ENCODE measurements at regions not wholly inside any gene's neighbourhood (a gene's known extent, or its start where the extent isn't known, plus 50 kb on each side); places are given as distances from the start of the nearest gene placed in this dataset.
"Not testable (repeated sequence)": the region's sequence is repeated elsewhere in the genome, so short reads cannot be mapped to it uniquely, and the experiment has no call there.

GRCh38 chr9:26116085-26116484 is 437.8 kb upstream of the TUSC1 start:
- not testable (repeated sequence) for H2AFZ ChIP-seq (ENCODE audit: low read length, unreplicated experiment); H3K27me3 ChIP-seq (ENCODE audit: insufficient read depth, low read length); H3K36me3 ChIP-seq (ENCODE audit: insufficient read depth, low read length); H3K4me1 ChIP-seq (ENCODE audit: control insufficient read depth, insufficient read depth, low read length, unreplicated experiment); H3K4me3 ChIP-seq (ENCODE audit: low read depth, low read length); H3K79me2 ChIP-seq (ENCODE audit: control insufficient read depth, insufficient read depth, low read length, unreplicated experiment); H3K27ac ChIP-seq (ENCODE audit: low read depth, low read length)

DNA sequence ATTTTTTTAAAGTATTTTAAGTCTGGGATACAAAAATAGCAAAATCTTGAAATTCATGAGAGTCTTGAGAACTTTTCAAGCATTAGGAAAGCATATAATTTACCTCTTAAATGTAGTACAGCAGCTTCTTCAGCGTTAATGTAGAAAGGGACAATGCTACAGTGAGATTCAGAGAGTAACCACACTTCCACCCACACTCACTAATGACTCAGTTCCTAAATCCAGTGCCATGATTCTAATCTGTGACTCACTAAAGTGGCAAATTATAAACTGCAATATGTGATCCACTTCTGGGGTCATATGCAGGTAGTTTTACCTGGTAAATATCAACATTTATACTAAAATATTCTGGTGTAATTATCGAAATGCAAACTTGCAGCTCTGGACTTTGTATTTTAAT is 434.5 kb upstream of the TUSC1 start:
- Histone ChIP-seq H3K27me3 (ENCODE audit: insufficient read depth, low read length) (no peaks in the 10 kb centered on the region), H3K27ac (ENCODE audit: low read depth, low read length) (no peak overlapping the region), H3K4me1 (ENCODE audit: control insufficient read depth, insufficient read depth, low read length, unreplicated experiment) (no peaks in the 10 kb centered on the region), H3K4me3 (ENCODE audit: low read depth, low read length) (no peak overlapping the region), H3K36me3 (ENCODE audit: insufficient read depth, low read length) (no peaks in the 10 kb centered on the region), H2AFZ (ENCODE audit: low read length, unreplicated experiment) (no peak overlapping the region), H3K79me2 (ENCODE audit: control insufficient read depth, insufficient read depth, low read length, unreplicated experiment) (no peaks in the 10 kb centered on the region)

DNA sequence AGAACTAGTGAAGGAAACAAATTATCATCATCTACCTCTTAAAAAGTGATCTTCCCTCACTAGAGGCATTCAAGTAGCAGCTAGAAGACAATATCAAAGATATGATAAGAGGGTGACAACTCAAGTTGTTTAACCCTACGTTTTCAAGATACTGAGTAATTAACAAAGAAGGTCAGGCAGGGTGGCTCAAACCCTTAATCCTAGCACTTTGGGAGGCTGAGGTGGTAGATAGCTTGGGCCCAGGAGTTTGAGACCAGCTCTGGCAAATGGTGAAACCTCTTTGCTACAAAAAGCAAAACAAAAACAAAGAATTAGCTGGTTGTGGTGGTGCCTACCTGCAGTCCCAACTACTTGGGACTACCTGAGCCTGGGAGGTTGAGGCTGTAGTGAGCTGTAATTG is 408.2 kb upstream of the TUSC1 start:
- Histone ChIP-seq H3K4me1 (ENCODE audit: control insufficient read depth, insufficient read depth, low read length, unreplicated experiment) (no peaks in the 10 kb centered on the region), H3K27me3 (ENCODE audit: insufficient read depth, low read length) (no peaks in the 10 kb centered on the region), H2AFZ (ENCODE audit: low read length, unreplicated experiment) (no peak overlapping the region), H3K27ac (ENCODE audit: low read depth, low read length) (no peak overlapping the region), H3K4me3 (ENCODE audit: low read depth, low read length) (no peak overlapping the region), H3K79me2 (ENCODE audit: control insufficient read depth, insufficient read depth, low read length, unreplicated experiment) (no peaks in the 10 kb centered on the region), H3K36me3 (ENCODE audit: insufficient read depth, low read length) (no peaks in the 10 kb centered on the region)

DNA sequence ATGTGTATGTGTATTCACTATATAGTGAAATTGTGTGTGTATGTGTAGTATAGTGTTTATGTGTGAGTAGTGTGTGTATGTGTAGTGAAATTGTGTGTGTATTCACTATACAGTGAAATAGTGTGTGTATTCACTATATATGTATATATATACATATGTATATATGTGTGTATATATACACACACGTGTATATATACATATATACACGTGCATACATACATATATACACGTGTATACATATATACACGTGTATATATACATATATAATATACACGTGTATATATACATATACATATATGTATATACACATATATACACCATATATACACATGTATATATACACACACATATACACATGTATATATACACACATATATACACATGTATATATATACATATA is 403.6 kb upstream of the TUSC1 start:
- H3K79me2 ChIP-seq (ENCODE audit: control insufficient read depth, insufficient read depth, low read length, unreplicated experiment), result no peaks in the 10 kb centered on the region
- no peak overlapping the region for H3K27ac ChIP-seq (ENCODE audit: low read depth, low read length)
- no peak overlapping the region for H3K4me3 ChIP-seq (ENCODE audit: low read depth, low read length)
- H3K36me3 ChIP-seq (ENCODE audit: insufficient read depth, low read length), result no peaks in the 10 kb centered on the region
- no peaks in the 10 kb centered on the region for H3K4me1 ChIP-seq (ENCODE audit: control insufficient read depth, insufficient read depth, low read length, unreplicated experiment)
- H2AFZ ChIP-seq (ENCODE audit: low read length, unreplicated experiment), result no peak overlapping the region
- H3K27me3 ChIP-seq (ENCODE audit: insufficient read depth, low read length), result no peaks in the 10 kb centered on the region

GRCh38 chr9:26078706-26079105 is 400.5 kb upstream of the TUSC1 start:
- Histone ChIP-seq H3K27me3 (ENCODE audit: insufficient read depth, low read length) (no peaks in the 10 kb centered on the region), H3K4me3 (ENCODE audit: low read depth, low read length) (no peak overlapping the region), H3K79me2 (ENCODE audit: control insufficient read depth, insufficient read depth, low read length, unreplicated experiment) (no peaks in the 10 kb centered on the region), H2AFZ (ENCODE audit: low read length, unreplicated experiment) (no peak overlapping the region), H3K27ac (ENCODE audit: low read depth, low read length) (no peak overlapping the region), H3K4me1 (ENCODE audit: control insufficient read depth, insufficient read depth, low read length, unreplicated experiment) (no peaks in the 10 kb centered on the region), H3K36me3 (ENCODE audit: insufficient read depth, low read length) (no peaks in the 10 kb centered on the region)

DNA sequence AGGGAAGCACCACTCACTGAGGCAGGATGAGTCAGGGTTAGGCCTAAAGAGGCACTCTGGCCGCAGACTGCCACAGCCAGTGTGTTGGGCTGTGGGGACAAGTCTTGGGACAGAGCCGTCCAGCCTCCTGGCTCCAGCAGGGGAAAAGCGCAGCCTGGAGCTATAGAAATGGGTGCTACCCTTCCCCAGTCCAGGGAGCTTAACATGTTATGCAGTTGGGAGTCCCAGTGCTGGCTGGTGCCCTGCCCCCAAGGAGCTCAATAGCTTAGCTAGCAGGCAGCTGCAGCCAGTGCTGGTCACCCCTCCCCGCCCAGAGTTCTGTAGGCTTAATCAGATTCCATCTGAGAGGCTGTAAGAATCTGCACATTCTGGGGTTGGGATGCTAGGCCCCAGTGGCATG is 399.6 kb upstream of the TUSC1 start:
- no peak overlapping the region for H3K27ac ChIP-seq (ENCODE audit: low read depth, low read length)
- H2AFZ ChIP-seq (ENCODE audit: low read length, unreplicated experiment), result no peak overlapping the region

GRCh38 chr9:26067608-26068007 is 389.4 kb upstream of the TUSC1 start:
- Histone ChIP-seq H3K79me2 (ENCODE audit: control insufficient read depth, insufficient read depth, low read length, unreplicated experiment) (no peaks in the 10 kb centered on the region), H3K4me3 (ENCODE audit: low read depth, low read length) (no peak overlapping the region), H3K36me3 (ENCODE audit: insufficient read depth, low read length) (no peaks in the 10 kb centered on the region), H3K27me3 (ENCODE audit: insufficient read depth, low read length) (no peaks in the 10 kb centered on the region), H2AFZ (ENCODE audit: low read length, unreplicated experiment) (no peak overlapping the region), H3K27ac (ENCODE audit: low read depth, low read length) (no peak overlapping the region), H3K4me1 (ENCODE audit: control insufficient read depth, insufficient read depth, low read length, unreplicated experiment) (no peaks in the 10 kb centered on the region)

More for the DNA sequence above, 399.6 kb upstream of the TUSC1 start:
- Histone ChIP-seq H3K36me3 (ENCODE audit: insufficient read depth, low read length) (no peaks in the 10 kb centered on the region), H3K4me3 (ENCODE audit: low read depth, low read length) (no peak overlapping the region), H3K27me3 (ENCODE audit: insufficient read depth, low read length) (no peaks in the 10 kb centered on the region), H3K79me2 (ENCODE audit: control insufficient read depth, insufficient read depth, low read length, unreplicated experiment) (no peaks in the 10 kb centered on the region), H3K4me1 (ENCODE audit: control insufficient read depth, insufficient read depth, low read length, unreplicated experiment) (no peaks in the 10 kb centered on the region)

DNA sequence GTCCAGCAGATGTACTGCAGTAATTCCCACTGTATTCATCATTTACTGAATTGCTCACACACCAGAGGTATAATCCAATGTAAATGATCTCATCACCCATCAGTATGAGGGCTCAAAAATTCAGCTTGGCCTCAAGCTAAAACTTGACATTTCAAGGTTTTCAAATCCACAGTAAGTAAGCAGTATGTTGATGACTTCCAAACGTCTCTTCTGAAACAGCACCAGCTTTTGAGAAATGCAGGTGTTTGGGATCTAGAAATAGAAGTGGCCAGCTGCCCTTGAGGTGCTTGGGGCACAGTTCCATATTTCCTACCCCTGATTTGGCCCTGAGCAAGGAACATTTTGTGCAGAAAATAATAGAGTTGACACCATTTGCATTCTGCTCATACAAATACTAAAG is 388.0 kb upstream of the TUSC1 start:
- Histone ChIP-seq H3K4me1 (ENCODE audit: control insufficient read depth, insufficient read depth, low read length, unreplicated experiment) (no peaks in the 10 kb centered on the region), H3K36me3 (ENCODE audit: insufficient read depth, low read length) (no peaks in the 10 kb centered on the region), H3K79me2 (ENCODE audit: control insufficient read depth, insufficient read depth, low read length, unreplicated experiment) (no peaks in the 10 kb centered on the region), H3K27ac (ENCODE audit: low read depth, low read length) (no peak overlapping the region), H3K4me3 (ENCODE audit: low read depth, low read length) (no peak overlapping the region), H3K27me3 (ENCODE audit: insufficient read depth, low read length) (no peaks in the 10 kb centered on the region), H2AFZ (ENCODE audit: low read length, unreplicated experiment) (no peak overlapping the region)

DNA sequence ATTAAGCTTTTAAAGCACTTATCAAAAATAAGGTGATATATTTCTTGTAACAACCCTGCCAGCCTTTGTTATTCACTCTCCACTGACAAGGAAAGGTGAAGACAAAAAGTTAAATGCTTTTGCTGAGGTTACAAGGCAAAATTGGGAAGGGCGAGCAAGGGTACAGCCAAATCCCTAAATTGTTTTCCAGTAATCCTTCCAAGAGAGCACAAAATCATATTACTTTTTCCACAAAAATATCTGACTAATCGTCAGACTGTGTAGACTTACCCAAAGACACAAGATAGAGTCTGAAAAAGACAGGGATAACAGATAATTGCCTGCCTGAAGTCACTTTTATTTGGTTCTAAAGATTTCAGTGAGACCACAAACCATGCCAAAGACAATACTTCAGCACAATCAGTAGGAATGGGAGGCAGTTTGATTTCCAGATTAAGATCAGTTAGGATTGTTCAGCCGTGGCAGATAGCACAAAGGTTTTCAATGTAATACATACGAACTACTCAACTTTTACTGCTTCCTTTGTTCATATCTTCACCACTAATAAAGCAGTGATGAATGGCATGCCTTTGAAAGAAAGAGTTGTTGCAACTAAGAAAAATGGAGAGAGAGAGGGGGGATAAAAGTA is 383.8 kb upstream of the TUSC1 start:
- no peak overlapping the region for H3K27ac ChIP-seq (ENCODE audit: low read depth, low read length)

DNA sequence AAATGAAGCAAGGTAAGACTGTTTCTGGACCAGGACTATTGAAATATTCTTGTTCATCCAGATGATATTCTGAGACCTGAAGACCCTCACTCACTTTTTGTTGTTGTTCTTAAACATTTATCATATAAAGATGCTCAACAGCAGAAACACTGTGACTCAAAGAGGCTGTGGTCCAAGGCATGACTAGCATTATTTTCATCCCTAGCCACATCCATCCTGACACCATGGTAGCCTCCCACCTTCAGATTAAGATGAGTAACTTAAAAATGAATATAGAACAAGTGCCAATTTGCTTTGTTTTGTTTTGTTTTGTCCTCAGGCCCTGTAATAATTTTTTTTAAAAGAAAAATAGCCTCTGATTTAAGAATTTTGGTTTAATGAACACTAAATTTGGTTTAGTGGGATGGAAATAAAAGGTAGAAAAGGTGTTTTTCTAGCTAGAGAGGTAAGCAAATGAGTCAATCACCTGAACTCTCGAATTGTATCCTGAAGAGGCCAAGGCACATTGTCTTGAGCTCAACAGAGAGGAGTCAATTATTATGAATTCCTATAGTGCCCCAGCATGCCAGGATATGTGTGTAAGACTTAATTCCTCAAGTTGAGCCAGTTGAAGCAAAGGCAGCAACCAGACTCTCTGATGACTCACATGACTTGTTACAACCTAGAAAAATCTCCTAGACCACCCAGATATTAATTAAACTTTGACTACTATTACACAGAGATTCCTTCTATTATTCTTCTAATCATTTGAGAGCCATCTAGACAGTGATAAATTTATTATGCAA is 380.1 kb upstream of the TUSC1 start:
- Histone ChIP-seq H3K79me2 (ENCODE audit: control insufficient read depth, insufficient read depth, low read length, unreplicated experiment) (no peaks in the 10 kb centered on the region), H3K4me3 (ENCODE audit: low read depth, low read length) (no peak overlapping the region), H3K4me1 (ENCODE audit: control insufficient read depth, insufficient read depth, low read length, unreplicated experiment) (peaks cover 5% of the 10 kb centered on the region), H2AFZ (ENCODE audit: low read length, unreplicated experiment) (no peak overlapping the region), H3K27me3 (ENCODE audit: insufficient read depth, low read length) (no peaks in the 10 kb centered on the region), H3K36me3 (ENCODE audit: insufficient read depth, low read length) (no peaks in the 10 kb centered on the region), H3K27ac (ENCODE audit: low read depth, low read length) (no peak overlapping the region)

More for the DNA sequence above, 383.8 kb upstream of the TUSC1 start:
- no peak overlapping the region for H2AFZ ChIP-seq (ENCODE audit: low read length, unreplicated experiment)
- H3K27me3 ChIP-seq (ENCODE audit: insufficient read depth, low read length), result no peaks in the 10 kb centered on the region
- no peaks in the 10 kb centered on the region for H3K4me1 ChIP-seq (ENCODE audit: control insufficient read depth, insufficient read depth, low read length, unreplicated experiment)
- H3K4me3 ChIP-seq (ENCODE audit: low read depth, low read length), result no peak overlapping the region
- H3K36me3 ChIP-seq (ENCODE audit: insufficient read depth, low read length), result no peaks in the 10 kb centered on the region
- H3K79me2 ChIP-seq (ENCODE audit: control insufficient read depth, insufficient read depth, low read length, unreplicated experiment), result no peaks in the 10 kb centered on the region

DNA sequence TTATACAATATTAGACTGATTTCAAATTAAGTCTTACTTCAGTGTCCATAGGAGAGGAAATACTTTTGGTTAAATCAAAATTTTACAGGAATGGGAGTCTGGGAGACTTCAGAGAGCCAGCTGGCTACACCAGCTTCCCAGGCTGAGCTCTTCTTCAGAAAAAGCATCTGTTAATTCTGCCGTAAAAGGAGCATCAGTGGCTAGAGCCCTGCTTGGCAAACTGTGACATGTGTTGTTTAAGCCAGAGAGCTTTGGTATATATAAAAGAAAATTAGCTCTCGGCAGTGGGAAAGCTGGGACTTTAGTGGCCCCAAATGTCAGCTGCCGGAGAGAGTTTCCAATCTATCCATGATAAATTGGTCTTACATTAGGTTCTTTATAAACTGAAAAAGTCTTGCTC is 378.8 kb upstream of the TUSC1 start:
- Histone ChIP-seq H3K27ac (ENCODE audit: low read depth, low read length) (no peak overlapping the region), H3K4me3 (ENCODE audit: low read depth, low read length) (no peak overlapping the region), H2AFZ (ENCODE audit: low read length, unreplicated experiment) (no peak overlapping the region), H3K79me2 (ENCODE audit: control insufficient read depth, insufficient read depth, low read length, unreplicated experiment) (no peaks in the 10 kb centered on the region), H3K36me3 (ENCODE audit: insufficient read depth, low read length) (no peaks in the 10 kb centered on the region), H3K4me1 (ENCODE audit: control insufficient read depth, insufficient read depth, low read length, unreplicated experiment) (peaks cover 5% of the 10 kb centered on the region), H3K27me3 (ENCODE audit: insufficient read depth, low read length) (no peaks in the 10 kb centered on the region)

Measured in ACC112 (cell line).